ENCODE measurements at regions not wholly inside any gene's neighbourhood (a gene's known extent, or its start where the extent isn't known, plus 50 kb on each side); places are given as distances from the start of the nearest gene placed in this dataset.

- TF ChIP-seq, protein P1, sequence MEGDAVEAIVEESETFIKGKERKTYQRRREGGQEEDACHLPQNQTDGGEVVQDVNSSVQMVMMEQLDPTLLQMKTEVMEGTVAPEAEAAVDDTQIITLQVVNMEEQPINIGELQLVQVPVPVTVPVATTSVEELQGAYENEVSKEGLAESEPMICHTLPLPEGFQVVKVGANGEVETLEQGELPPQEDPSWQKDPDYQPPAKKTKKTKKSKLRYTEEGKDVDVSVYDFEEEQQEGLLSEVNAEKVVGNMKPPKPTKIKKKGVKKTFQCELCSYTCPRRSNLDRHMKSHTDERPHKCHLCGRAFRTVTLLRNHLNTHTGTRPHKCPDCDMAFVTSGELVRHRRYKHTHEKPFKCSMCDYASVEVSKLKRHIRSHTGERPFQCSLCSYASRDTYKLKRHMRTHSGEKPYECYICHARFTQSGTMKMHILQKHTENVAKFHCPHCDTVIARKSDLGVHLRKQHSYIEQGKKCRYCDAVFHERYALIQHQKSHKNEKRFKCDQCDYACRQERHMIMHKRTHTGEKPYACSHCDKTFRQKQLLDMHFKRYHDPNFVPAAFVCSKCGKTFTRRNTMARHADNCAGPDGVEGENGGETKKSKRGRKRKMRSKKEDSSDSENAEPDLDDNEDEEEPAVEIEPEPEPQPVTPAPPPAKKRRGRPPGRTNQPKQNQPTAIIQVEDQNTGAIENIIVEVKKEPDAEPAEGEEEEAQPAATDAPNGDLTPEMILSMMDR (IDR thresholded peaks at IDR 0.05; ENCODE audit: insufficient read depth, low read depth, low read length): no peak
- TF ChIP-seq EZH2 (IDR thresholded peaks at IDR 0.05; ENCODE audit: insufficient read depth, low read length): no peak
These were observed 207.7 kb upstream of the JARID2 start for GRCh38 chr6:15038013-15038791.
